Peyer's patch (tissue), 4 donors: ENCODE measurements at regions not wholly inside any gene's neighbourhood (a gene's known extent, or its start where the extent isn't known, plus 50 kb on each side); places are given as distances from the start of the nearest gene placed in this dataset.
"Not testable (repeated sequence)": the region's sequence is repeated elsewhere in the genome, so short reads cannot be mapped to it uniquely, and the experiment has no call there.

Experiments used
- POLR2A ChIP-seq, 2 donors: fragments of 450-650 bp; IDR thresholded peaks; one replicate each; pipeline ENCODE4 v1.5.1; 2017; ENCODE audit warnings: antibody characterized with exemption in 2 of 2, mild to moderate bottlenecking in 2 of 2, moderate library complexity in 2 of 2
- TF ChIP-seq, protein P1 (sequence below), 6 experiments: fragments of 450-650 bp in 4 of 6; fragments of 200-600 bp in 2 of 6; sonication (generic) in 1 of 6; IDR thresholded peaks; one replicate each; pipeline ENCODE4 v1.5.1; 2017 to 2019; ENCODE audit warnings: antibody characterized with exemption in 6 of 6, mild to moderate bottlenecking in 3 of 6, moderate library complexity in 1 of 6

DNA sequence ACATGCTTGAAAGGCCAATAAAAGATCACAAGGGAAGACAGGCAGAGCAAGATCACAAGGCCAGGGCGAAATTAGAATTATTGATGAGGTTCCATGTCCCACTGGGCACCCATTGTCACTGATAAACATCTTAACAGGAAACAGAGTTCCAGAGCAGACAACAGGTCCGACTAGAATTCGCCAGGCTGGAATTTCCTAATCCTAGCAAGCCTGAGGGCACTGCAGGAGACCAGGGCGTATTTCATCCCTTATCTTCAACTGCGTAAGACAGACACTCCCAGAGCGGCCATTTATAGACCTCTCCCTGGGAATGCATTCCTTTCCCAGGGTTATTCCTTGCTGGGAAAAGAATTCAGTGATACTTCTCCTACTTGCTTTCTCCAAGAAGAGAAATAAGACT is 96.1 kb downstream of the THSD1 start:
- not testable (repeated sequence) for TF ChIP-seq POLR2A (IDR thresholded peaks at IDR 0.05)
- TF ChIP-seq, protein P1, sequence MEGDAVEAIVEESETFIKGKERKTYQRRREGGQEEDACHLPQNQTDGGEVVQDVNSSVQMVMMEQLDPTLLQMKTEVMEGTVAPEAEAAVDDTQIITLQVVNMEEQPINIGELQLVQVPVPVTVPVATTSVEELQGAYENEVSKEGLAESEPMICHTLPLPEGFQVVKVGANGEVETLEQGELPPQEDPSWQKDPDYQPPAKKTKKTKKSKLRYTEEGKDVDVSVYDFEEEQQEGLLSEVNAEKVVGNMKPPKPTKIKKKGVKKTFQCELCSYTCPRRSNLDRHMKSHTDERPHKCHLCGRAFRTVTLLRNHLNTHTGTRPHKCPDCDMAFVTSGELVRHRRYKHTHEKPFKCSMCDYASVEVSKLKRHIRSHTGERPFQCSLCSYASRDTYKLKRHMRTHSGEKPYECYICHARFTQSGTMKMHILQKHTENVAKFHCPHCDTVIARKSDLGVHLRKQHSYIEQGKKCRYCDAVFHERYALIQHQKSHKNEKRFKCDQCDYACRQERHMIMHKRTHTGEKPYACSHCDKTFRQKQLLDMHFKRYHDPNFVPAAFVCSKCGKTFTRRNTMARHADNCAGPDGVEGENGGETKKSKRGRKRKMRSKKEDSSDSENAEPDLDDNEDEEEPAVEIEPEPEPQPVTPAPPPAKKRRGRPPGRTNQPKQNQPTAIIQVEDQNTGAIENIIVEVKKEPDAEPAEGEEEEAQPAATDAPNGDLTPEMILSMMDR (IDR thresholded peaks at IDR 0.05) = not testable (repeated sequence)
